HG03558 (cell line): ENCODE measurements at regions not wholly inside any gene's neighbourhood (a gene's known extent, or its start where the extent isn't known, plus 50 kb on each side); places are given as distances from the start of the nearest gene placed in this dataset.
"Not testable (repeated sequence)": the region's sequence is repeated elsewhere in the genome, so short reads cannot be mapped to it uniquely, and the experiment has no call there.

ENCODE experiments used
- ATAC-seq: cut with Tn5 transposase; IDR thresholded peaks from one replicate; pipeline ENCODE4 v1.9.1; 2021; ENCODE audit warnings: moderate number of reproducible peaks; ENCODE audit not compliant: unreplicated experiment; ENCODE audit errors: extremely low read depth

DNA sequence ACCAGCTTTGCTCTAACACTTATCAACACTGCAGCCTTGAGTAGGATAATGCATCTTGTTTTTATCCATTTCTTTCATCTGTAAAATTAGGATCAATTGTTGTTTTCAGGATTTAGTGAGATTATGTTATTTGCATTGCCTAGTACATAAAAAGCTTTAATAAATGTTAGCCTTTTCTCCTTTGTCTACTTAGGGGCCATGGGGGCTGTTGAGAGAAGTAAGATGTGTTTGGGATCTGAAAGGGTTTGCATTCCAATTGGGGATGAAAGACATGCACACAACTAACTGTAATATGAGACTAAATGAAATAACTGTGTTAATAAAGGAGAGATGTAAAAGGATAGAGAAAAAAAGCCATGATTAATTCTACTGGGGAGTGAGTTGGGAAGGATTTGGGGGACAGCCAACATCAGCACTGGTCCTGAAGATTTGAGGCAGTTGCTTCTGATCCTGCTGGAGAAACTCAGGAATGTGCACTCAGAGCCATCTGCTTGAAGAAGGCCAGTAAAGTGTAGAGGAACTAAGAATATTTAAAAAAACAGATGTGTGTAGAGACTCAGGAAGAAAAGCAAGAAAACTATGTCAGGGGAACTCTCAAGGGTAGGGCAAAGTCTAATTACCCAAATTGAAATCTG, 236.3 kb downstream of the OLFM4 start:
- ATAC-seq = no peak

DNA sequence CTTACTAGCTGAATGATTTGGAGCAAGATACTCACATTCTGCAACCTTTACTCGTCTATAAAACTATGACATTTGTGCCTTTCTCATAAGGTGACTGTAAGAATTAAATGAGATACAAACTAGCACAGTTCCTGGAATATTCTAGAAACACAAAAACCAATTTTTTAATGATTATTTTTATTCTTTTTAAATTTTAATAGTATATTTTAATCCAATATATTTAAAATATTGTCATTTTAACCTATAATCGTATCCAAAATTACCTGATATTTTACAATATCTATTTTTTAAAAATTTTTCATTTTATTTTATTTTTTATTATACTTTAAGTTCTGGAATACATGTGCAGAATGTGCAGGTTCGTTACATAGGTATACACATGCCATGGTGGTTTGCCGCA, 238.1 kb downstream of the OLFM4 start:
- no peak for ATAC-seq

- no peak for ATAC-seq
These were observed 241.0 kb downstream of the OLFM4 start for GRCh38 chr13:53269634-53270033.

DNA sequence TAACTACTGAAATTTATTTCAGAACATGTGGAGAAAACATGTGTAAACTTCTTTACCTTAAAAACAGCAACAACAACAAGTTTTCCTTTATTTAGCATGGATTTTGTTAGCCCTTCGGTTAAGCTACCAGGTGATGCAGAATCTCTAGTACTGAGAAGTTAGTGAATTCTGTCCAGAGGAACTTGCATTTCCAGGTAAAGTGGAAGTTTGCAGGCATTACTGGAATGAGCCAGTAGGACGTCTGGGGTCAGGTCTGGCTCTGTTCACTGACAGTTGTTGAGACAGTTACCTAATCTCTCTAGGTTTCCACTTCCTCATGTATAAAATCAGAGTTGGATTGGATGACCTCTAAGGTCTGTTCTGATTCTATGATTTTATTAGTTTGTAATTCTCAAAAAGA, 244.3 kb downstream of the OLFM4 start:
- ATAC-seq = no peak

DNA sequence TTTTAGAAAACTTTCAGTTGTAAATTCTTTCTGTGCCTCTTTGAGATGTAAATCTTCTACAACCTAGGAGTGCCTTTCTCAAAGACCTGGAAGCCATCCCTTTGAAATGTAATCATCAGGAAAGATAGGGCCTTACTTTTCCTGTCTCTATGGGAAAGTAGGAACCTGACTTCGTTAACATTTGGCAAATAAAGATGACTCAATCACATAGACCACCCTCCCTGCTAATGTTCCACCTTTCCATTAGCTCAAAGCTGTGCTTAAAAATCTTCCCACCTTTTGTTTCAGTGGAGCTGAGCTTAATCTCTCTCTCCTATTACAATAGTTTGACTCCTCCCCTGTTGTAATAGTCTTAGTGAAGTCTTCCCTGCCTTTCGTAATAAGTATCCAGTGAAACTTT, 247.7 kb downstream of the OLFM4 start:
- ATAC-seq = no peak

DNA sequence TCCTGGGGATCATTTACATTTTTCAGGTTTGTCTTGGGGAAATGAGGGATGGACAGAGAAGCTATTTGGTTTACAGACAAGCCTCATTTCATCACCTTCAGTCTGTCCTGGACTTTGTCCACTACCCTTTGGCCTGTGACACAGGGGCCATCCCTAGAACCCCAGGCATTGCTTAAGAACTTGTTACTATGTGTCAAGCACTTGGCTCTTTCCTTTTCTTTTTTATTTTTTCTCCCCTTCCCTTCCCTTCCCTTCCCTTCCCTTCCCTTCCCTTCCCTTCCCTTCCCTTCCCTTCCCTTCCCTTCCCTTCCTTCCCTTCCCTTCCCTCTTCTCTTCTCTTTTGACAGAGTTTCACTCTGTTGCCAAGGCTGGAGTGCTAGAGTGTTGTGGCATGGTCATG, 253.1 kb downstream of the OLFM4 start:
- no peak for ATAC-seq

- no peak for ATAC-seq
These were observed 257.4 kb downstream of the OLFM4 start for GRCh38 chr13:53285896-53286430.

DNA sequence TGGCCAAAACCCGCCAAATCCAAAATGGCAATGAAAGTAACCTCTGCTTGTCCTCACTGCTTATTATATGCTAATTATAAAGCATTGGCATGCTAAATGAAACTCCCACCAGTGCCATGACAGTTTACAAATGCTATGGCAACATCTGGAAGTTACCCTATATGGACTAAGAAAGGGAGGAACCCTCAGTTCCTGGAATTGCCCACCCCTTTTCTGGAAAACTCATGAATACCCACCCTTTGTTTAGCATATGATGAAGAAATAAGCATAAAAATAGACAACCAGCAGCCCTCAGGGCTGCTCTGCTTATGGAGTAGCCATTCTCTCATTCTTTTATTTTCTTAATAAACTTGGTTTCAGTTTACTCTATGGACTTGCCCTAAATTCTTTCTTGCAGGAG, 269.8 kb downstream of the OLFM4 start:
- ATAC-seq = no peak

GRCh38 chr13:53301449-53301848, 272.8 kb downstream of the OLFM4 start:
- ATAC-seq = no peak

DNA sequence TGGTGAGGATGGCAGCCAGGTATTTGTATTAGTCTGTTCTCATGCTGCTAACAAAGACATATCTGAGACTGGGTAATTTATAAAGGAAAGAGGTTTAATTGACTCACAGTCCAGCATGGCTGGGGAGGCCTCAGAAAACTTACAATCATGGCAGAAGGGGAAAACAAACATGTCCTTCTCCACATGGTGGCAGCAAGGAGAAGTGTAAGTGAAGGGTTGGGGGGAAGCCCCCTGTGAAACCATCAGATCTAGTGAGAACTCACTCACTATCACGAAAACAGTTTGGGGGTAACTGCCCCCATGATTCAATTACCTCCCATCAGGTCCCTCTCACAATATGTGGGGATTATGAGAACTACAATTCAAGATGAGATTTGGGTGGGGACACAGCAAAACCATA, 276.8 kb downstream of the OLFM4 start:
- ATAC-seq = not testable (repeated sequence)

DNA sequence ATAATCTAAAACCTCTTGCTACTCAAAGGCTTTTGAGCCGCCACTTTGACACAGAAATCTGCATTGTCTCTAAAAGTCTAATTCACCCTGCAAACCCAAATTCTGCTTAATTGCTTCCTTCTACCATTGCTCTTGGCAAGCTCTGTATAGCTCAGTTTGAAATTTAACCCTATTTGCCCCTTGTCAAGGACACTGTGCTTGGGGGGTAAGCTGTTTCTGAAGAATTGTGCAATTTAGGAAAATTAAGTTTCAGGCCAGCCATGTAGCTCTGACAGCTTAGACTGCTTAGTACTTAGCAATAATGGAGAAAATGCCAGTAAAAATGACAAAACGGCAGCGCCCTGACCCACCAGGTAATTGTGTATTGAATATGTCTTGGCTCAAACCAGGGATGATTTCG, 282.2 kb downstream of the OLFM4 start:
- ATAC-seq = no peak

DNA sequence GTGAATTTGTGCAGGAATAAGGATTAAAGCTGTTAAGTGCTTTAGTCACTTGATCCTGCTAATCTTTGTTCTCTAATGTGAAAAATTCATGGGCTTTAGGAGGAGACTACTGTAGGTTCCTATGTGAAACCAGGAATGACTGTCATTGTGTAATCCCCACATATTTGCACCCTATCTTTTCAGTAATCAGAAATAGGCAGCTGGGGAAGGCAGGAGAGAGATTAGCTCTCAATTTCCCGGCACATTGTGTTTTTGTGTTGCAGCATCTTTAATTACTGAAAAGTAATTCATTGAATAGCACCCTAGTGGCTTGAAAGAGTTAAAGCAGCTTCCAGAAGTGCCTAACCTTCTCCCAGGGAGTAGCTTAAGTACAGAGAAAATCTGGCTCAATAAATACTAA, 282.9 kb downstream of the OLFM4 start:
- no peak for ATAC-seq

DNA sequence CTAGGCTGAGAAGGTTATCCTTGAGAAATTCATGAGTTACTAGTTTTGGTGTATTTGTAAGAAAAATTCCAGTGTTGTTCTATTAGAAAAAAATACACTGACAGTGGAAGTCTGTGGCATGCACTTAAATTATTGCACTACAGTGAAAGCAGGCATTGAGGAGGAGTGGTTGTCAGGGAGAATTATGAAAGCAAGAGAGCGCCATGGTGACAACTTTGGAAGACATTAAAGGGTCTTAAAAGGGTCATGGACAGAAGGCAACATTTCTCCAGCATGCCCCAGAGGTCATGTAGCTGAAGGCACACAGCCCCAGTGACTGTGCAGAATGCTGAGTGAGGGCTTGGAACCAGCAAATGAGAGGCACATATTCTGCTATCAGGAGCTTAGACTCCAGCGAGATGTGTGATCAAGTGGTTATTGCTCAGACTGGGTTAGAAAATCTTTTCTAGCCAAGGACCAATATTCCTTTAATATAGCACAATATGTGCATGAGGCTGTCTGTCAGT, 292.7 kb downstream of the OLFM4 start:
- no peak for ATAC-seq

DNA sequence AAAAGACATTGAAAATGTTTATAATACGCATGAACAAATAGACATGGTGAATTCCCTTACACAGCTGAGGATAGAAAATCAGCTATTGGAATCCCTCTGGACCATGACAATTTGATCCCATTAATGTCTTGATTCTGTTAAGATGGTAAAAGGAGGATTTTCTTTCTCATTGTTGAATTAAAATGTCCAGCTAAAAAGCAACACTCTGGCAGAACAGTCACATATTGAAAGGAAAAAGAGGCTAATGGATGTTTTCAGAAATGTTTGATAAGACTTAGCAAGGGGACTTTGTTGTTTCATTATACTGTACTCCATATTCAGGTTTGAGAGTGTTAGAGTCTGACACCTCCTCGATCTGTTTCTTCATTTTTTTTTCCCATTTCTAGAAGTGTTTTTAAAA, 296.0 kb downstream of the OLFM4 start:
- ATAC-seq = no peak

DNA sequence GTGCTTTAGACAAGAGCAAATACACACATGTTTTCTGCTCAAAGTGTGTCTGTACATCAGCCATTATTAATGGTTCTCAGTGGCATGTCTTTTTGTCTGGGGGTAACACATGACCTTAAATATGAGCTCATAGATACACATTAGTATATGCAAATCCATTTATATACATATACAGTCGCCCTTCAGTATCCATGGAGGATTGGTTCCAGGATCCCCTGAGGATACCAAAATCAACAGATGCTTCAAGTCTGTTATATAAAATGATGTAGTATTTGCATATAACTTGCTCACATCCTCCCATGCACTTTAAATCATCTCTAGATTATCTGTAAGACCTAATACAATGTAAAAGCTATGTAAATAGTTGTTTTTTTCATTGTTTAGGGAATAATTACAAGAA, 298.1 kb downstream of the OLFM4 start:
- ATAC-seq = no peak

GRCh38 chr13:53327680-53328315, 299.2 kb downstream of the OLFM4 start:
- ATAC-seq = no peak

DNA sequence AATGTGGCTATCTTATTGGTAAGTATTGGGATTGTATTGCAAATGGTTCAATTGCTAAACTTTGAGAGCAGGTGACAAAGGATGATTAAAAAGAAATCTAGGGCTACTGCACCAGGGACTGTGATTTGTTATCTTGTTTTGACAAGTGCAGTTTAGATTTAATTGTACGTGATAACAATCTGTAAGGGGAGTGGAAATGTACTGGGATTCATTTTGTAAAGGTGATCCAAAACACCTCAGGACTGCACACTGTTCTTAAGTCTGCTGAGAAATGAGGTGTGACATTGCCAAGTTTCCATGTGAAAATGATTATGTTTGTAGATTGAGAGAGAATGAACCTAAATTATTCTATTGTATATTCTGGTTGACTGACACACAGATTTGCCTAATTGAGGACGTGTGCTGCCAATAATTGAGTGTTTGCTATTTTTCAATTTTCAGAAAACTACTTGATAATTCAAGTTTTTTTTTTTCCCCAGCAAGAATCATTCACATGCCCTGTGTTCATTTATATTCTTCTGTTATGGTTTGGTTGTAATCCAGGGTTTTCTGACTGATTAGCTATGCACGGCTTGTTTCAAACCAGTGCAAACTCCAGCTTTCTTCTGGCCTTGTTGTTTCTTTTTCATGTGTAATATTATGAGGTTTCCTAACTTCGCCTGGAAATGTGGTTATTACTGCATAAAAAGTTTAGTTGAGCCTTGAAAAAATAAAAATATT, 308.0 kb downstream of the OLFM4 start:
- ATAC-seq = no peak

DNA sequence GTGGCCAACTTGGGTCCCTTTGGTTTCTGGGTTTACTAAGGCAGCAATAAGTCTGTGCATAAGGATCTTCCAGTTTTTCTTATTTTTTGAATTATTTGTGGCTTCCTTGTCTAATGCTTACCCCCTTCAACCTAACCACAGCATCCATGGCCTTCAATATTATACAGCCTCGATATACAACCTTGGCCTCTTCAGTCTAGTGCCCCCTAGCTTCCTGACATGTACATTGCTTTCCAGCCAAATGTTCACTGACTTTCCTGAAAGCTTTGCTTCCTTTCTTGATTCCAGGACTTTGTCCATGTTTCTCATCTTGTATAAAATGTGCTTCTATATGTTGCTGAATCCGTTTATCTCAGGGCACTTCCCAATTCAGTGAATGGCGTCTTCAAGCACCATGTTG, 310.1 kb downstream of the OLFM4 start:
- no peak for ATAC-seq

DNA sequence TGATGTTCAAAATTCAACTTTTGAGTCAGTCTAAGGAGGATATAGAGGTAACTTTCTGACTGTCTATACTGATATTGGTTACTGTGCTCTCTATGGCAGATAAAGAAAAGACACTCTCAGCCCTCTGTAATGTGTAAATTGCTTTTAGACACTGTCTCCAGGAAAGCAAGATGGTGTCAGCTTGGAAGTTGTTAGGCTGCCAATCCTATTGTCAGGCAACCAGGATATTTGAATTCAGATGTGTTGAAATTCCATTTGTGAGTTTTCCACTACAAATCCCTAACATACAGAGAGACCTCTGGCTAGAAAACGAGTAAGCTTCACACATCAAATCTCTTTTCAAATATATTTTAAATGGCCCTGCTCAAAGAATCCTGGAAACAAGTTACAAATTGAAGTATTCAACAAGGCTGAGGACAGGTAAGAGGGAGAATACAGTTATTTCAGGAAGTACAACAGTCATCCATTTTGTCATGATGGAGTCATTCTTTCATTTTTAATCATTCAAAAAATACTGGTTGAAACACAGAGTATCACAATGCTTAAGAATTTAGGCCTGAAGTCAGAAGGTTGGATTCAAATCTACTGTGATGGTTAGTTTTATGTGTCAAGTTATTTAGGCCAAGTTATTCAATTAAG, 312.0 kb downstream of the OLFM4 start:
- ATAC-seq = no peak

DNA sequence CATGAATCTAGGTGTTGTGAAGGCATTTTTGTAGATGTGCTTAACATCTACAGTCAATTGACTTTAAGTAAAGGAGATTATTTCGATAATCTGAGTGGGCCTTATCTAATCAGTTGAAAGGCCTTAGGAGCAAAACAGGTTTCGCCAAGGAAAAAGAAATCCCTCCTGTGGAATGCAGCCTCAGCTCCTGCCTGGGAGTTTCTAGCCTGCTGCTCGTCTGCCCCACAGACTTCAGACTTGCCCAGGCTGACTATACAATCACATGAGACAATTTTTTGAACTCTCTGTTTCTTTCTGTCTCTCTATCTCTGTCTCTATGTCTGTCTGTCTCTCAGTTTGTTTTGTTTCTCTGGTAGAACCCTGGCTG, 312.5 kb downstream of the OLFM4 start:
- no peak for ATAC-seq
